HG03135 (cell line): ENCODE measurements at regions not wholly inside any gene's neighbourhood (a gene's known extent, or its start where the extent isn't known, plus 50 kb on each side); places are given as distances from the start of the nearest gene placed in this dataset.
"Not testable (repeated sequence)": the region's sequence is repeated elsewhere in the genome, so short reads cannot be mapped to it uniquely, and the experiment has no call there.

Experiments used
- ATAC-seq: cut with Tn5 transposase; IDR thresholded peaks from one replicate; pipeline ENCODE4 v1.9.1; 2021; ENCODE audit warnings: mild to moderate bottlenecking, moderate library complexity; ENCODE audit not compliant: unreplicated experiment

DNA sequence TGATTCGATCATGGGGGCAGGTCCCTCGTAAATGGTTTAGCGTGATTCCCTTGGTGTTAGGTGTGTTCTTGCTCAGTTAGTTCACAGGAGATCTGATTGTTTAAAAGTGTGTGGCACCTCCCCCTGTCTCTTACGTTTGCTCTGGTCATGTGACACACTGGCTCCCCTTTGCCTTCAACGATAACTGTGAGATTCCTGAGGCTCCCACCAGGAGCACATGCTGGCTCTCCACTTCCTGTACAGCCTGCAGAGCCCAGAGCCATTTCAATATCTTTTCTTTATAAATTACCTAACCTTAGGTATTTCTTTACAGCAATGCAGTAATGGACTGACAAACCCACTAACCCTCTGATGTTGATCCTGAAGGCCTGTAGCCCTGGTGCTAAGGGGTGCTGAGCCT lies 141.9 kb downstream of the FCRL5 start:
- no peak for ATAC-seq

DNA sequence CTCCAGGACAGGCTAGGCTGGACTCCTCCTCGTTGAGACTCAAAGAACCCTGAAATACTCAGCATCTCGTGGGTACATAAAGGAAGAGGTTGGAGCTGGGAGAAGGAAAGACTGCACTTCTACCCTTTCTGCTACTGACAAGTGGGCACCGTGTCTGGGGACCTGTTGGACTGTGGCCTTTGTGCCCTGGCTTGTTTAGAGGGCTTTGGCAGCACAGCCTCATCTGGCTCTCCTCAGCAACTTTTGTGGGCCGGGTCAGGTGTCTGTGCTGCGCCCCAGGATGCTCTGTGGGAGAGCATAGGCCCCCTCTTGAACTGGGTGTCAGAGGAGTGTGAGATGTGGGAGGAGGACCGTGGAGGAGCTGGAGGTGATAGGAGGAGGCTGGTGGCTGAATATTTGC lies 142.4 kb downstream of the FCRL5 start:
- ATAC-seq: no peak

DNA sequence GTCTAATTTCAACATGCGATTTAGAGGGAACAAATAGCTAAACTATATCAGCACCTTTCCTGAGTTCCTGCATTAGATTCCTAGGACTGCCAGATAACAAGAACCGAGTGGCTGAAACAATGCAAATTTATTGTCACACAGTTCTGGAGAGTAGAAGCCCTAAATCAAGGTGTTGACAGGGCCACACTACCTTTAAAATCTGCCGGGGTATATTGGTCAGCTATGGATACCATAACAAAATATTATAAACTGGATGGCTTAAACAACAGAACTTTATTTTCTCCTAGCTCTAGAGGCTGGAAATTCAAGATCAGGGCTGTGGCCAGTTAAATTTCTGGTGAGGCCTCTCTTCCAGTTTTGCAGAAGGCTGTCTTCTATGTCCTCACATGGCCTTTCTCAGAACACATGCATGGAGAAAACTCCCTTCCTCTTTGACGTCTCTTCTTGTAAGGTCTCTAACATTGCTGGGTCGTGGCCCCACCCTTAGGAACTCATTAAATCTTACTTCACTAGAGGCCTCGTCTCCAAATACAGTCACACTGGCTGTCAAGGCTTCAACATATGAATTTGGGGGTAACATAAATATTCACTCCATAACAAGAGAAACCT lies 144.3 kb downstream of the FCRL5 start:
- no peak for ATAC-seq

DNA sequence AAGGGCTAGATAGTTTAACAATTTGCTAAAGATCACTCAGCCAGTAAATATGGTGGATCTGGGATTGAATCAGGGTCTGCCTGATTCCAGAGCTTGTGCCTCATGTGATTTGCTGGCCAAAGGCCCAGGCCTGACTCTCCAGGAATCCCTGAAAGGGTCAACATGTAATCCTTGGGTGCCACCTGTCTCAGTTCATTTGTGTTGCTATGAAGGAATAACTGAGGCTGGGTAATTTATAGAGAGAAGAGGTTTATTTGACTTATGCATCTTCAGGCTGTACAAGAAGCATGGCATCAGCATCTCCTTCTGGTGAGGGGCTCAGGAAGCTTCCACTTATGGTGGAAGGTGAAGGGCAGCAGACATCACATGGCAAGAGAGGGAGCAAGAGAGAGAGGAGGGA lies 144.9 kb downstream of the FCRL5 start:
- ATAC-seq: no peak

DNA sequence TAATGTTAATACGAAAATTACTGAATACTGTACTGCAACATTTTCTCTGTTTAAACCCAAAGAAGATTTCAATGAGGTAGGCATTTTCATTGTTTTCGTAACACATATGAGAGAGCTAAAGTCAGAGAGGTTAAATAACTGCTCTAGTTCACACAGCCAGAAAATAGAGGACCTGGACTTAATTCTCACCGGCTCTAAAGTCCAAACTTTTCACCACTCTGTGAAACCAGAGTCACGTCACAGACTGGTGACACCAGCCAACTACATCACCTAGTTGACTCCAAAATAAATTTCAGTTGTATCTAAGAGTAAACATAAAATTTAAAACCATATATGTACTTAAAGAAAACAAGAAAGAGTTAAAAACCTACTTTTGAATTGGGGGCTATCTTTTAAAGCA lies 146.7 kb downstream of the FCRL5 start:
- no peak for ATAC-seq

DNA sequence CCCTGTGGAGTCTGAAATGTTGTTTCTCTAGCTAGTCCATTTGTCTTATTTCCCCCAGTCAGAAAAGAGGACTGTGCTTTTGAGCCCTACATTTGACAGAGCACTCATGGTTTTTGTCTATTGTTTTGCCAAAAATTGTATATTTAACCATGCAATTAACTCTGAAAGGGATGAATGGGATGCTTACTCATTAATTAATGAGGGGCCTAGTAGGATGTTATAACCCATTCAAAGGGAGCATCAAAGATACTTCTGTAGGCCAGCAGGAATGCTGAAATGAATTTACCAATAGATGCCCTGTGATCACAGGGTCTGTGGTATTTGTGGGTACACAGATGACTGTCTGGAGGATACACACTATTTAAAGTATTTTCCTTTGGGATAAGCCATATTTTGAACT lies 147.7 kb downstream of the FCRL5 start:
- no peak for ATAC-seq

DNA sequence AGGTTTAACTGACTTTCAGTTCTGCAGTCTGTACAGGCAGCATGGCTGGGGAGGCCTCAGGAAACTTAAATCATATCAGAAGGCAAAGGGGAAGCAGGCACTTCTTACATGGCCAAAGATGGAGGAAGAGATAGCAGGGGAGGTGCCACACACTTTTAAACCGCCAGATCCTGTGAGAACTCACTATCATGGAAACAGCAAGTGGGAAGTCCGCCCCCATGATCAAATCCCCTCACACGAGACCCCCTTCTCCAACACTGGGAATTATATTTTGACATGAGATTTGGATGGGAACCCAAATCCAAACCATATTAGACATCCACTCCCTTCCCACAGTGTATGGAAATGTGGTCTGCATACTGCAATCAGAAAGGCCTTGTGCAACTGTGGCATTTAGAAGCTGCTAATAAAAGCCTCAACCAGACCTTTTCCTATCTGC lies 148.2 kb downstream of the FCRL5 start:
- no peak for ATAC-seq

DNA sequence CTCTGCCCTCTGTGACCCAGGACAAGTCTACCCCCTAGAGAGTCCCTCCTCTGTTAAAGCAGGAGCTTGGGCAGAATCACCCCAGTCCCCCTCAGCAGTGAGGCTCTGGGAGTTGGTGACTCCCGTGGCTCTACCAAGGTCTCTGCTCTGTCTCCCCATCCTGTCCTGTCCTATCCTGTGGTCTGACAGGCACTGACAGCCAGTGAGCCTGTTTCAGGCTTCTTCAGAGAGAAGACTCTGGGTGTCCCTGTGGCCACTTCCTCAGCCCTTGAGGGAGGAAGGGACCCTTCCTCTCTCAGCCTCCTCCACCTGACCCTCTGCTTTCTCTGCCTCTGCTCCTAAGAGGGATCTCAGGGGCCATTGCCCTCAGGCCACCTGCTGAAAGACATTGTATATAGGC lies 148.7 kb downstream of the FCRL5 start:
- ATAC-seq: peak; percentile 42

DNA sequence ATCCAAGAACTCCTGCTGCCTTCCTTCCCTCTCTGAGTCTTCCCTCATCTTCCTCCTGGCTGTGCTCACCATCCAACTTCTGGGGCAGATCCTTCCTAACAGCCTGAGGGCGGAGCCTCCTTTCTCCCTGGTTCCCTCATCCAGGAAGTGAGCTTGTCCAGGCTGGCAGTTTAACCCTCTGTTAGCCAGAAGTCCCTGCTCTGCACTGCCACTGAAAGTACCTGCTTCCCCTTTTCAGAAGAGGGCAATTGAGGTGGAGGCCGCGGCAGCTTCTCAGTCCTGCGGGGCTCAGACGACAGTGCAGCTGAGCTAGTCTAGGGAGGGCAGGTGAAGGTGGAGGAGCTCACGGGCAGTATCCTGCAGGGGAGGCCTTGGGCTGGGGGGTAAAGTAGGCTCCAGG lies 149.1 kb downstream of the FCRL5 start:
- ATAC-seq: peak; percentile 67

DNA sequence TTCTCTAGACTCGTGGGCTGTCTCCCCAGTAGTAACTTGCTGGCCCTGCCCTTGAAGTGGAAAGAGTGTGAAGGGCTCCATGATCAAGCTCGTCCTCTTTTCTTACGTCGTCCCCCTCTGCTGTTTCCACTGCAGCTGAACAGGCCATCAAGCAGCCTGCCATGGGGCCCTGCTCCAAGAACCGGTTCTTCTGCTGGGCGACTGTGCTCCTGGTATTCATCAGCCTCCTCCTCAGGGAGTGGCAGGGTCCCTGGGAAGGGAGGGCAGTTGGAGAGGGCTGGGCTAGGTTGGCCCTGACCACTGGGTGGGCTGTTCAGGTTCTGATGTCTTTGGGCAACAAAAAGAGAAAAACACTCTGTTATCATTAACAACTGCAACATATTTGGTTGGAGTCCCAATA lies 151.5 kb downstream of the FCRL5 start:
- no peak for ATAC-seq

DNA sequence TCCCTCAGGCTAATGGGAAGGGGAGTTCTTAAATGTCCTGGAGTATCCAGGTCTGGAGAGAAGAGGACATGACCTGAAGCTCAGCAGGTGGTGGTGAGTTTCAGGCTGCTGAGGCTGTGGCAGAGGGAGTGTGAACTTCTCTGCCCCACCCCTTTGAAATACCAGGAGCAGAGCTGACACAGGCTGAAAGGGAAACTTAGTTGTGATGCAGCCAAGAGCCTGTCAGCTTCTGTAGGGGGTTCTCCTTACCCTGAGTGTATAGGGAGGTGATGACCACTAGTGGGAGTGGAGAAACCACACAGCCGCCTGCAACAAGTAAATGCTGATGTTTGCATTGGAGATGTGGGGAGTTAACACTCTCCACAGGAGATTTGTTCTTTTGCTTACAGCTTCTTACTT lies 152.3 kb downstream of the FCRL5 start:
- peak; percentile 45 for ATAC-seq

DNA sequence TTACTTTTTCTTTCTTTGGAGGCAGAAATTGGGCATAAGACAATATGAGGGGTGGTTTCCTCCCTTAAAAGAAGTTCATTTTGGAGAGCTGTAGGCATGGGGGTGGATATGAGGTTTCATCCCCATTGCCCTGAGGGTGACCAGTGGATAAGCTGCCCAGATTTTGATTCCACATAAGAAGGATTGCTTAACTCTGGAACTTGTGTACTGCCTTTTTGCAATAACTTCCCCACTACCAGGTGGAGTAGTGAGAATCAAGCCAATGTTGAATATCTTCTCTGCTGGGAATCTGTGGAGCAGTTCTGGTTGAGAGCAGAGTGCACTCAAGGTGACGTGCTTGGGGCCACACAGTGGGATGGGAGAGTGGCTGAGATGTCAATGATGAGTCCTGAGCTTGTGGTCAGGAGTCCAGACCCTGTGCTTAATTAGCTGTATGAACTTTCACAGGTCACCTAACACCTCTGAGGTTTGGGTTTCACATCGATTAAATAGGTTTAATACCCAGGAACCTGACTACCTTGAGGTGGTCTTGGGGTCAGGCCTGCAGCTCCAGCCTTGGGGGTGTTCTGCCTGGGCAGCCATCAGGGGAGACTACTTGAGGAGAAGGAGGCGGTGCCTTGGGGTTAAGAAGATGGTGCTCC lies 152.9 kb downstream of the FCRL5 start:
- no peak for ATAC-seq

DNA sequence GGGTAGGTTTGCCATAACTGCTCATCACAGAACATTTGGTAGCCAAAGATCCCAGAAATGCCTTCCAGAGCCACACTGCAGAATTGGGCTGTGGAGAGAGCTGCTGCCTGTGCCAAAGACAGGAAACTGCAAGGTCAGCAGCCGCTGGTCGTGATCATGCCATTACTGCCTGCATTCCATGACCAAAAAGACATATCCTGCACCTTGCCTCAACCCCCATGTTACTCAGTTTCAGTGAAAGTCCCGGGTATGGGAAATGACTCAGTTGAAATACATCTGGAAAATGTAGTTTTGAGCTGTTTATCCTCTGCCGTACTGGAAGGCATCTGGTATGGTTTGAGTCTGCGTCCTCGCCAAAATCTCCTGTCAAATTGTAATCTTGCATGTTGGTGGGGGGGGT lies 161.7 kb downstream of the FCRL5 start:
- no peak for ATAC-seq

DNA sequence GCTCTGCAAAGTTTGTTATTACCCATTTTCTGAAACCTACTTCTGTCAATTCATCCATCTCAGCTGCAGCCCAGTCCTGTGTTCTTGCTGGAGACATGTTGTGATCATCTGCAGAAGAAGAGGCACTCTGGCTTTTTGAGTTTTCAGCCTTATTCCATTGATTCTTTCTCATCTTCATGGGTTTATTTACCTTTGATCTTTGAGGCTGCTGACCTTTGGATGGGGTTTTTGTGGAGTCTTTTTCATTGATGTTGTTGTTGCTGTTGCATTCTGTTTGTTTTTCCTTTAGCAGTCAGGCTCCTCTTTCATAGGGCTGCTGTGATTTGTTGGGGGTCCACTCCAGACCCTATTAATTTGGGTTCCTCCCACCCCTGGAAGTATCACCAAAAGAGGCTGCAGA lies 164.3 kb downstream of the FCRL5 start:
- no peak for ATAC-seq

DNA sequence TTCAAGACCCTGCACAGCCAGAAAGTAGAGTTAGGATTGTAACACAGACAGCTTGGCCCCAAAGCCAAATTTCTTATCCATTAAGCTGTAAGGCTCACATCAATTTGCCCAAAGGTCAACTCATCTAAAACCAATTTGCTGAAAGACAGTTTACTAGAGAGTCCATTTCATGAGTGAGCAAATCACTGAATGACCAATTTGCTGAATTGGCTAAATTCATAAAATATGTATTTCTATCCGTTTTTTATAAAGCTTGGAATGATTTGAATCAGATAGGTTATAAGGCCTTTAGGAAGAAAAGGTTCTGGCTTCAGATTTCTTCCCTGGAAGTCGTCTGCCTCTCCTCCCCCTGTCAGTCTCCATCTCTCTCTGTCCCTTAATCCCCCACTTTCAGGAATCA lies 168.1 kb downstream of the FCRL5 start:
- no peak for ATAC-seq

DNA sequence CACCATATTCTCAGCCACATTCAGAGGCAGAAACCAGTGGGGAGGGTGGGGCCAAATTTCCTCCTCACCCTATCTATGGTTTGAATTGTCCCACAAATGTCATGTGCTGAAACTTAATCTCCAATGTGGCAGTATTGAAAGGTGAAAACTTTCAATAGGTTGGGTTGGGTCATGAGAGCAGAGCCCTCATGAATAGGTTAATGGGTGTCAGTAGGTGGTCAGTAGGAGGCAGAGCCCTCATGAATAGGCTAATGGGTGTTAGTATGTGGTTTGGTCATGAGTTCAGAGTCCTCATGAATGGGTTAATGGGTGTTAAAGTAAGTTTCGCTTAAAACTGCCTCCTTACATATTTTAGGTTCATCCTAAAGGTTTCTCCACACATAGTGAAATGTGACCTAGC lies 170.0 kb downstream of the FCRL5 start:
- no peak for ATAC-seq

DNA sequence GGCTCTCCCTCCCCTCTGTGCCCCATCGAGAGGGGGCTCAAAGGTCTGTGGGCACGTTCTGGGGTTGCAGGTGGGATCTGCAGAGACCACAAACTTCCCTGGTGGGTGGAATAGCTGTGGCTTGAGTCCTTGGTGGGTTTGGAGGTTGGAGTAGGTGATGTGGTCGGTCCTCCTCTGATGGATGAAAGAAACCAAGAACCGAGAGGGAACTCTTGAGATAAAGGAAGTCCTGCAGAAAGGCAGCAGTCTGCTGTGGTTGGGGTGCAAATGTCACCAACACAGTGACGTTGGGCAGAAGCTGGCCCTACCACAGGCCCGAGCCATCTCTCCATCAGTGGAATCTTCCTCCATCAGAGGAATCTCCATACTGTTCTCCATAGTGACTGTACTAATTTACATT lies 171.8 kb downstream of the FCRL5 start:
- ATAC-seq: no peak

DNA sequence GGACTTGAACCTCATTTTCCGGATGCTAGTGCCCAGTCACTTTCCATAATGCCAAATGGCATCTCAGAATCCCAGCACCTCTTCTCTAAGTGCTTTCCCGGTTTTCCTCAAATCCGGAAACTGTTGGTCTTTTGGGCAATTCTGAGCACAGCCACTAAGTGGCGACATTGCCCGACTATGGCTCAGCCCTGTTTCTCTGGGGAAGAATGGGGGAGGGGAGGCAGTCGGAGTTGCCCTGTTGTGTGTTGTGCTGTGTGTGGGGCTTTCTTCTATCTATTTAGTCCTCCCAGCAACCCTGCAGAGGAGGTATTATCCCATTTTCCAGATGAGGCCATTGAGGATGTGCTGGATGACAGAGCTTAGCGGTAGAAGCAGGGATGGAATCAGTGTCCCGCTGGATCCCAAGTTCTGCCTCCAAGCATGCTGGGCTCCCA lies 175.0 kb downstream of the FCRL5 start:
- ATAC-seq: not testable (repeated sequence)

DNA sequence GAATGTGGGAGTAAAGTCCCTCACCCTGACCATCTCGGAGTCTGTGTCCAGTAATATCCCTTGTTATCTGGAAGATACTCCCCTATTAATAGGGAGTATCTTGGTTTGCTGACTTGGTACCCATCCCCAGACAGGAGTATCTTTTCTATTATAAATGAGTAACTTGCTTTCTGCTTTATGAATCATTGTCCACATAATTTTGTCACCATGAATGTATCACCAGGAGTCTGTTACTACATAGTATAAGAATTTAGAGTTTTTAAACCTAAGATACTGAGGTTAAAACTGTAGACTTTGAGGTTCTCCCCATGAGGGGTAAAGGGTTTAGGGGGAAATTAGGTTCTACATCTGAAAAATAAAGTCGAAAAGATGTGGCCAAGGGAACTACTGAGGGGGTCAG lies 175.6 kb downstream of the FCRL5 start:
- no peak for ATAC-seq

DNA sequence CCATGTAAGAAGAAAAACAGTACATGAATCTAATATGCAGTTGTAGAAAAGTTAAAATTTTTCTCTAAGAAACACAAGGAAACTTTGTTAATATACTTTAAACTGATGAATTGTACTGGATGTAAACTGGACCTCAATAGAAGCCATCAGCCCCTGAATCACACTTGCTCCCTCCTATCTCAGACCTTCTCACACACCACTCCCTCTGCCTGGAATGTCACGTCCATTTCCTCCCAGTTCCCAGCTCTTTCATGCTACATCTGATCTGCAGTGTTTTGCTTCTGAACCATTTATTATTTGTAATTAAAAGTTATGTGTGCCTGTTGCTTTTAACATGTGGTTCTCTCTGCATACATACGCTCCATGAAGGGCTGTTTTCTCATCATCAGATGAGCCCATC lies 180.0 kb downstream of the FCRL5 start:
- ATAC-seq: not testable (repeated sequence)

DNA sequence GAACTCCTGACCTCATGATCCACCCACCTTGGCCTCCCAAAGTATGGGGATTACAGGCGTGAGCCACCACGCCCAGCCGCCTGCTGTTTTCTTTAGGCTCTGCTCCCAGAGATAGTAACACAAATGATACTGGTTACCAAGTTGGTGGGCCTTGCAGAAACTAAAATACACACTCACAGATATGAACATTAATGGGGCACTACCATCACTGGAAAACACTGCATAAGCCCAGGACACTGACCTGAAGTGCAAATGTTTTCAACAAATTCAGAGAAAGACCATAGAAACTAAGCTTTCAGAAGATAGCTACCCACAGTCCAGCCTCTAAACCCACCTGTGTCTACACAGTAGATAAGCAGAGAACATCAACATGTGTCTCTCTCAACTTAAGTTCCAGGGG lies 180.5 kb downstream of the FCRL5 start:
- no peak for ATAC-seq

DNA sequence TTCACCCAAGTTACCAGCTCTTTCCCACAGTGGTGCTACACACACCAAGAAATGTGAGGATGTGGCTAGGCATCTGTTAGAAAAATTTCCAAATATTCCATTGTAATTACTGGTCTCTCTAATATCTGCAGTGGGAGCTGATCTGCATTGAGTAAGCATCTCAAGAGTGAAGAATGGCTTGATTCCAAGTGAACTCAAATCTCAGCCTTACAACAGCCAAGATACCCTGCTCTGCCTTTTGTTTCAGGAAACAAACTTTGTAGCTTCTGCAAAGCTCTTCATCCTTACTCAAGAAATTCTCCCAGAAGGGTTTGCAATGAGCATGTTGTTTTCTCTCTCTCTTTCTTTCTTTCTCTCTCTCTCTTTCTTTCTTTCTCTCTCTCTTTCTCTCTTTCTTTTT lies 181.1 kb downstream of the FCRL5 start:
- no peak for ATAC-seq

DNA sequence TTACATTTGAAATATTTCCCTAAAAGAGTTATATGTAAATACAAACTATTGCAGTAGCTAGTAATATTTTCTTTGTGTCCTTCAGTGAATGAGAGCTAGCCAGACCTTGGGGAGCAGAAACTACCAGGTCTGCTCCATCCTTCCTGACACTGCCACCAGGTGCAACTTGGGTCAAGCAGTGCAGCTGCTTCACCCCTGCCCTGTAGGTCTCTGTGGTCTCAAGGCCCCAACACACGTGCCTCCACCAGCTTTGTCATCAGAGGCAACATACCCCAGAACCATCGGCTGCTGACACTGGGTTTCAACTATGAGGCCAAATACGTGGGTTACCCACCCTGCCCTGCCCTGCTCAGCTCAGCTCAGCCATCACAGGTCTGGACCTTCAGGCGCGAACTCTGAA lies 181.6 kb downstream of the FCRL5 start:
- no peak for ATAC-seq
